GM13977 (cell line): ENCODE measurements at regions not wholly inside any gene's neighbourhood (a gene's known extent, or its start where the extent isn't known, plus 50 kb on each side); places are given as distances from the start of the nearest gene placed in this dataset.

Experiments used
- DNase-seq: peaks from one replicate; pipeline ENCODE4 v3.0.0; 2012; ENCODE audit warnings: low spot score
- in situ Hi-C: fragments of 300-500 bp; cut with MboI; formaldehyde crosslinking; loops from one replicate; pipeline ENCODE4 v1.12.0; 2022; ENCODE audit warnings: low sequenced_read_pairs, low pct_unique_long_range_greater_than_20kb, mixed read lengths, inconsistent platforms; ENCODE audit not compliant: unreplicated experiment
- TF ChIP-seq, protein P1 (sequence below): IDR thresholded peaks from 2 replicates; pipeline ENCODE4 v1.5.1; 2012; ENCODE audit warnings: mild to moderate bottlenecking, control low read depth; ENCODE audit not compliant: insufficient read depth; ENCODE audit errors: extremely low read depth, missing control alignments

DNA sequence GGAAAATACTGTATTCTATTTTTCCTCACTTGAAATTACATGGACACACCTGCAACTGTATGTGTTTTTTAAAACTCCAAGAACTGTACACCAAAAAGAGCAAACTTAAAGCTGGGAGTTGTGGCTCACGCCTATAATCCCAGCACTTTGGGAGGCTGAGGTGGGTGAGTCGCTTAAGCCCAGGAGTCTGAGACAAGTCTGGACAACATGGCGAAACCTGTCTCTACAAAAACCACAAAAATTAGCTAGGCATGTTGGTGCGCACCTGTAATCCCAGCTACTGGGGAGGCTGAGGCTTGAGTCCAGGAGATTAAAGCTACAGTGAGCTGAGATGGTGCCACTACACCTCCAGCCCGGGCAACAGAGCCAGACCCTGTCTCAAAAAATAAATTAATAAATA, 95.9 kb downstream of the SINHCAF start:
- TF ChIP-seq, protein P1, sequence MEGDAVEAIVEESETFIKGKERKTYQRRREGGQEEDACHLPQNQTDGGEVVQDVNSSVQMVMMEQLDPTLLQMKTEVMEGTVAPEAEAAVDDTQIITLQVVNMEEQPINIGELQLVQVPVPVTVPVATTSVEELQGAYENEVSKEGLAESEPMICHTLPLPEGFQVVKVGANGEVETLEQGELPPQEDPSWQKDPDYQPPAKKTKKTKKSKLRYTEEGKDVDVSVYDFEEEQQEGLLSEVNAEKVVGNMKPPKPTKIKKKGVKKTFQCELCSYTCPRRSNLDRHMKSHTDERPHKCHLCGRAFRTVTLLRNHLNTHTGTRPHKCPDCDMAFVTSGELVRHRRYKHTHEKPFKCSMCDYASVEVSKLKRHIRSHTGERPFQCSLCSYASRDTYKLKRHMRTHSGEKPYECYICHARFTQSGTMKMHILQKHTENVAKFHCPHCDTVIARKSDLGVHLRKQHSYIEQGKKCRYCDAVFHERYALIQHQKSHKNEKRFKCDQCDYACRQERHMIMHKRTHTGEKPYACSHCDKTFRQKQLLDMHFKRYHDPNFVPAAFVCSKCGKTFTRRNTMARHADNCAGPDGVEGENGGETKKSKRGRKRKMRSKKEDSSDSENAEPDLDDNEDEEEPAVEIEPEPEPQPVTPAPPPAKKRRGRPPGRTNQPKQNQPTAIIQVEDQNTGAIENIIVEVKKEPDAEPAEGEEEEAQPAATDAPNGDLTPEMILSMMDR = no peak
- in situ Hi-C loops = loop anchor here (25.0 kb wide), 2 partner anchors 118 to 393 kb away; no protein-coding TSS in a partner anchor
- DNase-seq = no peak
